ENCODE measurements at regions not wholly inside any gene's neighbourhood (a gene's known extent, or its start where the extent isn't known, plus 50 kb on each side); places are given as distances from the start of the nearest gene placed in this dataset.
"Not testable (repeated sequence)": the region's sequence is repeated elsewhere in the genome, so short reads cannot be mapped to it uniquely, and the experiment has no call there.

DNA sequence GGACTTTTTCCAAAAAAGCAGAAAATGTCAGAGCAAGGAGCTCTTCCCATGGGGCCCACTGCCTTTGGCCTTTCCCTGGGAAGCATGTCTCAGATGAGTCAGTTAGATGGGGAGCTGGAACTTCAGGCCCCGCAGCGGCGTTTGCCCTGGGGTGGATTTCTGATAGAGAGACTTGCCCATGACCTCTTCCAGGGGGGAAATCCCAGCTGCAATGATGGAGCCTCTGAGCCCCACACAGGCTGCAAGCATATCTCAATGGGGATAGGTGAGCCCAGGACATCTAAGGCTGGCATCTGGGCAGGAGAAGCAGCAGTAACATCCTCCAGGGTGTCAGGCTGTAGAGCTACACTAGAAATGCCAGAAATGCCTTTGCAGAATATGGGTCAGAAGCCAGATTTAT, 269.2 kb upstream of the TCERG1L start:
- H3K27ac ChIP-seq = no peak overlapping the region
- H3K9me3 ChIP-seq = no peaks in the 10 kb centered on the region
- TF ChIP-seq, protein P1, sequence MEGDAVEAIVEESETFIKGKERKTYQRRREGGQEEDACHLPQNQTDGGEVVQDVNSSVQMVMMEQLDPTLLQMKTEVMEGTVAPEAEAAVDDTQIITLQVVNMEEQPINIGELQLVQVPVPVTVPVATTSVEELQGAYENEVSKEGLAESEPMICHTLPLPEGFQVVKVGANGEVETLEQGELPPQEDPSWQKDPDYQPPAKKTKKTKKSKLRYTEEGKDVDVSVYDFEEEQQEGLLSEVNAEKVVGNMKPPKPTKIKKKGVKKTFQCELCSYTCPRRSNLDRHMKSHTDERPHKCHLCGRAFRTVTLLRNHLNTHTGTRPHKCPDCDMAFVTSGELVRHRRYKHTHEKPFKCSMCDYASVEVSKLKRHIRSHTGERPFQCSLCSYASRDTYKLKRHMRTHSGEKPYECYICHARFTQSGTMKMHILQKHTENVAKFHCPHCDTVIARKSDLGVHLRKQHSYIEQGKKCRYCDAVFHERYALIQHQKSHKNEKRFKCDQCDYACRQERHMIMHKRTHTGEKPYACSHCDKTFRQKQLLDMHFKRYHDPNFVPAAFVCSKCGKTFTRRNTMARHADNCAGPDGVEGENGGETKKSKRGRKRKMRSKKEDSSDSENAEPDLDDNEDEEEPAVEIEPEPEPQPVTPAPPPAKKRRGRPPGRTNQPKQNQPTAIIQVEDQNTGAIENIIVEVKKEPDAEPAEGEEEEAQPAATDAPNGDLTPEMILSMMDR (IDR thresholded peaks at IDR 0.05) = no peak
- TF ChIP-seq POLR2A (IDR thresholded peaks at IDR 0.05) = no peak
- H3K4me1 ChIP-seq = no peaks in the 10 kb centered on the region
- intact Hi-C loops (cut with DNase I; ENCODE audit: low total_unique reads) = no loop called here
- no peak for DNase-seq
- H3K4me3 ChIP-seq = no peak overlapping the region
- no peaks in the 10 kb centered on the region for H3K27me3 ChIP-seq
- 76% methylated on average over 3 of the region's 3 CpGs; no CpG with 5 or more reads in 1 of the 2 donors for WGBS, 2 donors
- H3K36me3 ChIP-seq (ENCODE audit: low read depth, missing control alignments) = no peaks in the 10 kb centered on the region

DNA sequence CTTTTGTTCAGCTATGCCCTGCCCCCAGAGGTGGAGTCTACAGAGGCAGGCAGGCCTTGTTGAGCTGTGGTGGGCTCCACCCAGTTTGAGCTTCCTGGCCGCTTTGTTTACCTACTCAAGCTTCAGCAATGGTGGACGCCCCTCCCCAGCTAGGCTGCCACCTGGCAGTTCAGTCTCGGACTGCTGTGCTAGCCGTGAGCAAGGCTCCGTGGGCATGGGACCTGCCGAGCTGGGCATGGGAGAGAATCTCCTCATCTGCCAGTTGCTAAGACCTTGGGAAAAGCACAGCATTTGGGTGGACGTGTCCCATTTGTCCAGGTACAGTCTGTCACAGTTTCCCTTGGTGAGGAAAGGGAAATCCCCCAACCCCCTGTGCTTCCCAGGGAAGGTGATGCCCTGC, 270.0 kb upstream of the TCERG1L start:
- intact Hi-C loops (cut with DNase I; ENCODE audit: low total_unique reads); H3K9me3 ChIP-seq: not testable (repeated sequence)

DNA sequence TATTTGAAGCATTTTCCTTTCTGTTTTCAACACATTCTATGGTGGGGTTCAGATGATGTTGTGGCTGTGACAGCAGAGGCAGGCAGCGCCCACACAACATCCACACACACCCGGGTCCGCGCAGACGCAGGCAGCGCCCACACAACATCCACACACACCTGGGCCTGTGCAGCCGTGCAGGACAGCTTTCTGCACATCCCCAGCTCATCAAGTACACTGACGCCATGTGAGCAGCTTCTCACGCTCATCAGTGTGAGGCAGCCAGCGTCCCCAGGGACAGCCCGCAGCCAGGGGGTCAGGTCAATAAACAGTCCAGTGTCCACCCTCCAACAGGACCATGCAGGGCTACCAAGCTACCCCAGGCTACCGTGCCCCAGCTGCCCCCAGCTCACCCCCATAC, 272.8 kb upstream of the TCERG1L start:
- TF ChIP-seq POLR2A (IDR thresholded peaks at IDR 0.05) = no peak
- TF ChIP-seq, protein P1 (IDR thresholded peaks at IDR 0.05) = no peak
- Histone ChIP-seq H3K4me1 (no peaks in the 10 kb centered on the region), H3K36me3 (ENCODE audit: low read depth, missing control alignments) (no peaks in the 10 kb centered on the region), H3K9me3 (no peaks in the 10 kb centered on the region), H3K27ac (no peak overlapping the region), H3K27me3 (no peaks in the 10 kb centered on the region), H3K4me3 (no peak overlapping the region)
- intact Hi-C loops (cut with DNase I; ENCODE audit: low total_unique reads) = no loop called here
- 81 to 94% methylated on average over 6 to 12 of the region's 12 CpGs for WGBS, 2 donors
- no peak for DNase-seq

More for the DNA sequence above, 270.0 kb upstream of the TCERG1L start:
- H3K36me3 ChIP-seq (ENCODE audit: low read depth, missing control alignments); H3K4me3 ChIP-seq; DNase-seq; H3K4me1 ChIP-seq; H3K27ac ChIP-seq; H3K27me3 ChIP-seq: not testable (repeated sequence)
- WGBS, 2 donors = 87 to 90% methylated on average over 5 to 7 of the region's 7 CpGs

DNA sequence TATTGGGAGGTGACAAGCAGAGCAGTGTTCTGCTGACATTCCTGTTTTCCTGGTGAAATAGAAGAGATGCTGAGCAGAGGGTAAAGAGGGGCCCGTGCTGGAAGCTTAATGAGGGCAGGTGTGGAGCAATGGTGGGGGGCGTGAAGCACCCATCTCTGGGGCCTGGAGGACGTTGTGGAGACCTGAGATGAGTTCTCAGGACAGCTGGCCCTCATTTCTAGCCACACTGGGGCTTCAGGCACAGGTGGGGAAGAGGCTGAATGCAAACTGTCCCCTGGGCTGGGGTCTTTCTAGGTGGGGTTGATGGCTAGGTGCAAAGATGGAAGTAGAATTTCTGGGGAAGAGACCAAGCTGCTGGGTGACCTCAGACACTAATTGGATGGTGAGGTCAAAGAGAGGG, 274.2 kb upstream of the TCERG1L start:
- Histone ChIP-seq H3K4me1 (no peaks in the 10 kb centered on the region), H3K27me3 (no peaks in the 10 kb centered on the region), H3K36me3 (ENCODE audit: low read depth, missing control alignments) (no peaks in the 10 kb centered on the region), H3K4me3 (no peak overlapping the region), H3K9me3 (no peaks in the 10 kb centered on the region), H3K27ac (no peak overlapping the region)
- TF ChIP-seq, protein P1 (IDR thresholded peaks at IDR 0.05) = no peak
- intact Hi-C loops (cut with DNase I; ENCODE audit: low total_unique reads) = no loop called here
- 66% methylated on average over 3 of the region's 3 CpGs for WGBS, 2 donors
- DNase-seq = no peak

DNA sequence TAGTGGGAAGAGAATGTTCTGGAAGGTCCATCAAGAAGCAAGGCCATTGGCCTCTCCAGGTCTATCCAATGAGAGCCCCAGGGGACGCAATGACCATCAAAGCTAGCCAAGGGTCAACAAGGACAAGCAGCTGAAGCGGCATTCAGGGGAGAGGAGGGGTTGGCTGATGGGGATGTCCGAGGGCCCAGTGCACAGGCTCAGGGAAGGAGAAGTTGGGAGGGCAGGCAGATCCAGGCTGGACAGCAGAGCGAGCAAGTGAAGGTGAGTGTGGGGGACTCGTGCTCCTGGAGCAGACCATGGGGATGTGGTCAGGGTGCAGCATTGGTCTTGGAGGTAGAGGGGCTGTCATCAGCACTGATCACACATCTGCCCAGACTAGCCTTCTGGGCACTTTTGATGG, 275.4 kb upstream of the TCERG1L start:
- intact Hi-C loops (cut with DNase I; ENCODE audit: low total_unique reads) = no loop called here
- 53 to 72% methylated on average over 5 of the region's 5 CpGs for WGBS, 2 donors

More for the DNA sequence above, 275.4 kb upstream of the TCERG1L start:
- TF ChIP-seq, protein P1 (IDR thresholded peaks at IDR 0.05) = no peak
- no peak for TF ChIP-seq POLR2A (IDR thresholded peaks at IDR 0.05)
- Histone ChIP-seq H3K4me3 (no peak overlapping the region), H3K9me3 (no peaks in the 10 kb centered on the region), H3K4me1 (no peaks in the 10 kb centered on the region), H3K36me3 (ENCODE audit: low read depth, missing control alignments) (no peaks in the 10 kb centered on the region), H3K27ac (no peak overlapping the region), H3K27me3 (no peaks in the 10 kb centered on the region)
- DNase-seq = no peak

Data from testis (tissue), 2 donors.